H1 (cell line): ENCODE measurements at regions not wholly inside any gene's neighbourhood (a gene's known extent, or its start where the extent isn't known, plus 50 kb on each side); places are given as distances from the start of the nearest gene placed in this dataset.

Experiments
- CTCF ChIA-PET: fragments of 300-600 bp; sonication (Branson Sonifier 250); formaldehyde crosslinking; loops from one replicate; lab custom pipeline; 2021; ENCODE audit not compliant: partially characterized antibody; lab: Charles Lee
- POLR2A ChIA-PET: fragments of 300-600 bp; sonication (Branson Sonifier 250); formaldehyde crosslinking; loops from one replicate; lab custom pipeline; 2021; ENCODE audit warnings: inconsistent platforms; ENCODE audit not compliant: partially characterized antibody; lab: Charles Lee
- DNase-seq, 2 experiments: peaks; one replicate each; pipeline versions ENCODE4 v3.0.0 to v3.0.0-alpha.2; 2010 to 2022; ENCODE audit warnings: low spot score in 2 of 2, low read depth in 1 of 2, mixed read lengths in 1 of 2
- FAIRE-seq: peaks from 2 replicates; lab custom pipeline; 2011; peaks lifted over from hg19 to GRCh38; lab: Jason Lieb, UNC
- H2AFZ ChIP-seq: 2 replicates; pipeline ENCODE4 v1.8.1; 2012; ENCODE audit warnings: low read length, inconsistent platforms
- H2AK5ac ChIP-seq: 2 replicates; pipeline ENCODE4 v1.6.1; 2013; ENCODE audit warnings: low read depth, low read length
- H2BK120ac ChIP-seq: replicated peaks from 2 replicates; pipeline ENCODE3; 2013; ENCODE audit warnings: low read depth, low read length, inconsistent platforms
- H2BK12ac ChIP-seq: 2 replicates; pipeline ENCODE4 v1.6.1; 2013; ENCODE audit warnings: low read depth, low read length
- H2BK15ac ChIP-seq: 2 replicates; pipeline ENCODE4 v1.6.1; 2013; ENCODE audit warnings: low read length
- H2BK20ac ChIP-seq: 2 replicates; pipeline ENCODE4 v1.6.1; 2013; ENCODE audit warnings: low read length
- H2BK5ac ChIP-seq: 2 replicates; pipeline ENCODE4 v1.6.1; 2013; ENCODE audit warnings: low read depth, low read length
- H3K14ac ChIP-seq: 2 replicates; pipeline ENCODE4 v1.6.1; 2013; ENCODE audit warnings: inconsistent platforms; ENCODE audit not compliant: insufficient read length
- H3K18ac ChIP-seq: 2 replicates; pipeline ENCODE4 v1.6.1; 2013; ENCODE audit warnings: low read length; ENCODE audit errors: extremely low read depth
- H3K23ac ChIP-seq: 2 replicates; pipeline ENCODE4 v1.6.1; 2013; ENCODE audit warnings: inconsistent platforms; ENCODE audit not compliant: insufficient read length
- H3K23me2 ChIP-seq: 2 replicates; pipeline ENCODE4 v1.6.1; 2013; ENCODE audit warnings: low read depth, low read length
- H3K27ac ChIP-seq: 2 replicates; pipeline ENCODE4 v1.6.1; 2011; ENCODE audit warnings: low read depth, low read length, inconsistent platforms
- H3K27me3 ChIP-seq, 4 experiments: replicated peaks in 1 of 4; 1 replicate in 1 of 4; 2 replicates in 3 of 4; pipeline versions ENCODE4 v1.6.1 to v1.8.1; 2011 to 2013; ENCODE audit warnings: low read length in 3 of 4, mild to moderate bottlenecking in 3 of 4, inconsistent platforms in 2 of 4, mixed read lengths in 2 of 4, moderate library complexity in 1 of 4; ENCODE audit not compliant: control insufficient read depth in 3 of 4, insufficient read depth in 3 of 4; ENCODE audit errors: extremely low read depth in 1 of 4
- H3K36me3 ChIP-seq, 4 experiments: 2 replicates each; pipeline versions ENCODE4 v1.6.1 to v1.8.1; 2011 to 2013; ENCODE audit warnings: mild to moderate bottlenecking in 4 of 4, low read length in 3 of 4, moderate library complexity in 2 of 4, control low read depth in 1 of 4, inconsistent platforms in 1 of 4; ENCODE audit not compliant: insufficient read depth in 4 of 4, control insufficient read depth in 2 of 4
- H3K4ac ChIP-seq: replicated peaks from 2 replicates; pipeline ENCODE3; 2013; ENCODE audit warnings: low read length, low read depth, mixed read lengths, inconsistent platforms; ENCODE audit not compliant: insufficient read length
- H3K4me1 ChIP-seq, 4 experiments: replicated peaks in 1 of 4; 1 replicate in 1 of 4; 2 replicates in 3 of 4; pipeline versions ENCODE4 v1.6.1 to v1.8.1; 2011 to 2013; ENCODE audit warnings: low read length in 3 of 4, inconsistent platforms in 2 of 4, mixed read lengths in 1 of 4; ENCODE audit not compliant: insufficient read depth in 4 of 4, control insufficient read depth in 3 of 4
- H3K4me2 ChIP-seq, 2 experiments: 2 replicates each; pipeline versions ENCODE4 v1.6.1 to v1.8.1; 2011 to 2013; ENCODE audit warnings: low read depth in 2 of 2, low read length in 2 of 2, control low read depth in 1 of 2, inconsistent platforms in 1 of 2, mild to moderate bottlenecking in 1 of 2; ENCODE audit not compliant: insufficient read depth in 1 of 2
- H3K4me3 ChIP-seq, 4 experiments: fragments of 200-600, 300-600 bp in 1 of 4; sonication (generic), shearing (Covaris generic), sonication (Bioruptor Twin) in 1 of 4; 2 replicates each; pipeline versions ENCODE4 v1.5.1 to v1.8.1; 2011 to 2016; ENCODE audit warnings: low read length in 4 of 4, low read depth in 3 of 4, control low read depth in 2 of 4, inconsistent platforms in 2 of 4, mild to moderate bottlenecking in 2 of 4, mixed read lengths in 1 of 4, moderate library complexity in 1 of 4; ENCODE audit not compliant: insufficient read depth in 2 of 4; ENCODE audit errors: extremely low read depth in 1 of 4
- H3K56ac ChIP-seq: replicated peaks from 2 replicates; pipeline ENCODE3; 2013; ENCODE audit warnings: low read depth, mild to moderate bottlenecking, mixed read lengths, low read length, inconsistent platforms; ENCODE audit not compliant: insufficient read length
- H3K79me1 ChIP-seq: 2 replicates; pipeline ENCODE4 v1.6.1; 2013; ENCODE audit warnings: low read depth, low read length, control low read depth
- H3K79me2 ChIP-seq, 2 experiments: 2 replicates each; pipeline versions ENCODE4 v1.6.1 to v1.8.1; 2012 to 2013; ENCODE audit warnings: low read length in 2 of 2, mild to moderate bottlenecking in 2 of 2, inconsistent platforms in 1 of 2; ENCODE audit not compliant: insufficient read depth in 2 of 2, control insufficient read depth in 1 of 2
- H3K9ac ChIP-seq, 4 experiments: replicated peaks in 1 of 4; 1 replicate in 1 of 4; 2 replicates in 3 of 4; pipeline versions ENCODE4 v1.6.1 to v1.8.1; 2011 to 2013; ENCODE audit warnings: low read depth in 3 of 4, low read length in 3 of 4, control low read depth in 2 of 4, mild to moderate bottlenecking in 2 of 4, moderate library complexity in 2 of 4, inconsistent platforms in 1 of 4; ENCODE audit errors: extremely low read depth in 1 of 4
- H3K9me3 ChIP-seq, 2 experiments: 2 replicates each; pipeline versions ENCODE4 v1.6.1 to v1.8.1; 2012 to 2013; ENCODE audit warnings: mild to moderate bottlenecking in 2 of 2, moderate library complexity in 2 of 2, control low read depth in 1 of 2, inconsistent platforms in 1 of 2, low read depth in 1 of 2, low read length in 1 of 2, mixed read lengths in 1 of 2; ENCODE audit not compliant: insufficient read depth in 2 of 2
- H4K20me1 ChIP-seq, 2 experiments: replicated peaks in 1 of 2; 2 replicates each; pipeline versions ENCODE3 to v1.8.1; 2011 to 2013; ENCODE audit warnings: inconsistent platforms in 2 of 2, low read length in 2 of 2, mild to moderate bottlenecking in 1 of 2; ENCODE audit not compliant: insufficient read depth in 2 of 2, control insufficient read depth in 1 of 2
- H4K5ac ChIP-seq: 2 replicates; pipeline ENCODE4 v1.6.1; 2013; ENCODE audit warnings: low read length, low read depth, mixed read lengths, inconsistent platforms; ENCODE audit not compliant: insufficient read length
- H4K8ac ChIP-seq: 2 replicates; pipeline ENCODE4 v1.8.0; 2013; ENCODE audit warnings: mild to moderate bottlenecking, moderate library complexity, low read length, inconsistent platforms; ENCODE audit not compliant: insufficient read depth; ENCODE audit errors: extremely low read depth
- H4K91ac ChIP-seq: replicated peaks from 2 replicates; pipeline ENCODE3; 2013; ENCODE audit warnings: low read length, mixed read lengths, inconsistent platforms; ENCODE audit not compliant: insufficient read length
- CBX8 ChIP-seq: fragments of 300-800, 300-1000 bp; sonication (generic); IDR thresholded peaks from 2 replicates; pipeline ENCODE4 v1.7.1; 2016; ENCODE audit warnings: low read depth, low read length, borderline replicate concordance
- CREB1 ChIP-seq: IDR thresholded peaks from 2 replicates; pipeline ENCODE4 v1.6.1; 2012; ENCODE audit warnings: inconsistent platforms
- EZH2 ChIP-seq: fragments of 200-600 bp; sonication (generic); IDR thresholded peaks from 2 replicates; pipeline ENCODE4 v1.7.1; 2012; ENCODE audit warnings: low read depth, mild to moderate bottlenecking, moderate library complexity, low read length, inconsistent platforms; ENCODE audit not compliant: severe bottlenecking
- JUN ChIP-seq: IDR thresholded peaks from 2 replicates; pipeline ENCODE4 v1.6.1; 2011; ENCODE audit warnings: low read depth, mild to moderate bottlenecking, improper control_type of control experiment, low read length
- KDM4A ChIP-seq: IDR thresholded peaks from one replicate; pipeline ENCODE4 v1.7.1; 2012; ENCODE audit warnings: low read depth, mild to moderate bottlenecking, moderate library complexity, low read length, inconsistent platforms; ENCODE audit not compliant: severe bottlenecking
- SIRT6 ChIP-seq: IDR thresholded peaks from one replicate; pipeline ENCODE4 v1.7.1; 2012; ENCODE audit warnings: low read length, inconsistent platforms
- TAF7 ChIP-seq: optimal IDR thresholded peaks from 2 replicates; pipeline ENCODE3; 2011; ENCODE audit warnings: low read depth, mild to moderate bottlenecking, inconsistent platforms, low read length, moderate library complexity, borderline replicate concordance
- TBP ChIP-seq: IDR thresholded peaks from 2 replicates; pipeline ENCODE4 v1.6.1; 2011; ENCODE audit warnings: low read depth, low read length, improper control_type of control experiment
- WGBS, 2 experiments: shearing (Covaris generic) in 1 of 2; methylation state at CpG; one replicate each; pipeline versions ENCODE4 v1.1.6 to v1.1.7; 2013 to 2015; ENCODE audit warnings: low lambda C conversion rate in 2 of 2, mixed read lengths in 2 of 2, inconsistent platforms in 1 of 2, low coverage in 1 of 2, missing lambda C conversion rate in 1 of 2; ENCODE audit not compliant: insufficient replicate concordance in 2 of 2, insufficient coverage in 1 of 2, insufficient read length in 1 of 2; ENCODE audit errors: extremely low coverage in 1 of 2, missing lambda C conversion rate in 1 of 2; 5-methylcytosine and 5-hydroxymethylcytosine counted together

DNA sequence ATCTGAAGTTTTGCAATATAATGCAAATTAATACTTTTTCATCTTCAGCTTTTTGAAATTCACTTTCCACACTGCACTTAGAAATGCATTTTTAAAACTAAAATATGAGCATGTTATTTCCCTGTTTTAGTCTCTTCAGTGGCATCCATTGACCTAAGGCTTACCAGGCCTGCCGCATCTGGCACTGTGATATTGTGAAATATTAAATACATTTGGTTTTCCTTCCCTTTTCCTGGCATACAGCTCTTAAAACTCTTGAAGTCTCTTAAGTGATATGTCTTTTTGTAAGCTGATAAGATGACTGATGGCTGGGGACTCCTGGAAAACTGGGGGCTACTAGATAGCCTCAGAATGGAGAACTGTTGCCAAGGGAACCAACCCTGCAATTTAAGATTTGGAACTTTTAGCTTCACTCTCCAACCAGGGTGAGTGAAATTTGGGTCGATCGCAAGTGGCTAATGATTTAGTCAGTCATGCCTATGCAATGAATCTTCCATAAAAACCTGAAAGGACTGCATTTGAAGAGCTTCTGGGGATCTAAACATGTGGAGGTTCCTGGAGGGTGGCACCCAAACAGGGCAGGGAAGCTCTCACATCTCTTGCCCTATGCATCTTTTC lies 75.5 kb upstream of the PDC start:
- Histone ChIP-seq H3K14ac (no peak overlapping the region), H3K79me2 (no peaks in the 10 kb centered on the region), H2BK120ac (no peak overlapping the region), H3K23me2 (no peaks in the 10 kb centered on the region), H2BK15ac (no peak overlapping the region), H3K23ac (no peak overlapping the region), H4K8ac (no peak overlapping the region), H4K20me1 (no peaks in the 10 kb centered on the region), H3K4me2 (no peak overlapping the region), H3K9me3 (no peaks in the 10 kb centered on the region), H2BK5ac (no peak overlapping the region), H2AK5ac (no peak overlapping the region), H3K4me3 (no peak overlapping the region), H3K4me1 (no peaks in the 10 kb centered on the region), H3K9ac (no peak overlapping the region), H4K91ac (no peak overlapping the region), H3K4ac (no peak overlapping the region), H3K27me3 (no peaks in the 10 kb centered on the region), H3K79me1 (no peaks in the 10 kb centered on the region), H2BK12ac (no peak overlapping the region), H3K27ac (no peak overlapping the region), H3K56ac (no peak overlapping the region), H4K5ac (no peak overlapping the region), H3K36me3 (no peaks in the 10 kb centered on the region), H3K18ac (no peak overlapping the region), H2AFZ (no peak overlapping the region), H2BK20ac (no peak overlapping the region)
- ChIA-PET CTCF (no interaction called here), POLR2A (no interaction called here)
- TF ChIP-seq TAF7 (no peak), JUN (no peak), KDM4A (no peak), CBX8 (no peak), EZH2 (no peak), SIRT6 (no peak), CREB1 (no peak), TBP (no peak)
- WGBS, 2 experiments: 79% methylated on average over 3 of the region's 3 CpGs; no CpG with 5 or more reads in 1 of the 2 experiments
- FAIRE-seq: no peak
- DNase-seq: no peak
